ENCODE measurements at regions not wholly inside any gene's neighbourhood (a gene's known extent, or its start where the extent isn't known, plus 50 kb on each side); places are given as distances from the start of the nearest gene placed in this dataset.

DNA sequence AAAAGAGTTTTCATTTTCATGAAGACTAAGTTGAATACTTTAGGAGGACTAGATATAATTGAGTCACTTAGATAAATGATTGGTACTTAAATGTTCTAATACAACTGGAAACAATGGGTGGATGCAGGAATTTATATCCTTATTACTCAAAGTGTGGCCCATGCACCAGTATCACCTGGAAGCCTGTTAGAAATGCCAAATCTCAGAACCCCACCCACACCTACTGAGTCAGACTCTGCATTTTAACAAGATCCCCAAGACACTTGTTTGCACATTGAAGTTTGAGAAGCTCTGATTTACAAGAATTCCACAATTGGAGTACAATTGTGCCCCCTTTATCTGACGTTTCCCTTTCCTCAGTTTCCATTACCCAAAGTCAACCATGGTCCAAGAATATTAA lies 239.0 kb downstream of the AUH start:
- H3K36me3 ChIP-seq (ENCODE audit: control insufficient read depth, insufficient read depth, low read length) = no peaks in the 10 kb centered on the region
- H3K27ac ChIP-seq (ENCODE audit: low read depth, low read length) = no peak overlapping the region
- H3K27me3 ChIP-seq (ENCODE audit: control insufficient read depth, insufficient read depth, low read length) = no peaks in the 10 kb centered on the region

DNA sequence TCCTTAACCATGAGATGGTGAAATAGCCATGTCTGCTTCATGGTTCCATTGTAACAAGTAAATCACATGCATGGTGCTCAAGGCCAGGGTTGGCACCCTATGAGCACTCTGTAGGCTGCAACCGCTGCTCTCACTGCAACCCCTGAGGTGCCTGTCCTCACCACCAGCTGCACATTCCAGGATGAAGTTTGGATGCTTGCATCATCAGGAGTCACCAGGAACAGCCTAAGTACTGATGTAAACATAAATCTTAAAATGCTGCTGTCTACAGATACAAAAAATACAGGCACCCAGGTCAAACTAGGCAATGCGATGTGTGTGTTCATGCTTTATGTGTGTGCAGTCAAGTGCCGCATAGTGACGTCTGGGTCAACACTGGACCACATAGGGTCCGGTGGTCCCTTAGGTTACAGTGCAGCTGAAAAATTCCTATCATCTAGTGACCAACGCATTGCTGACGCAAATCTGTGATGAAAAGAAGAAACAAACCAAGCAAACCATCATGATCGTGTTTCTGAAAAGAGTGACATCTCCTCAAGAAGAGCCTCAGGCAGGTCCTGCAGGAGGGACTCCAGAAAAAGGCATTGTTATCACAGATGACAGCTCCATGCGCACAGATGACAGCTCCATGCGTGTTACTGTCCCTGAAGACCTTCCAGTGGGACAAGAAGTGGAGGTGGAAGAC lies 234.8 kb downstream of the AUH start:
- Histone ChIP-seq H3K27me3 (ENCODE audit: control insufficient read depth, insufficient read depth, low read length) (no peaks in the 10 kb centered on the region), H3K4me1 (ENCODE audit: control insufficient read depth, insufficient read depth, low read length) (no peaks in the 10 kb centered on the region), H3K4me3 (ENCODE audit: low read length) (no peak overlapping the region), H3K27ac (ENCODE audit: low read depth, low read length) (no peak overlapping the region), H3K9ac (ENCODE audit: low read length) (no peak overlapping the region), H3K36me3 (ENCODE audit: control insufficient read depth, insufficient read depth, low read length) (no peaks in the 10 kb centered on the region)

More for the DNA sequence above, 239.0 kb downstream of the AUH start:
- Histone ChIP-seq H3K9ac (ENCODE audit: low read length) (no peak overlapping the region), H3K4me1 (ENCODE audit: control insufficient read depth, insufficient read depth, low read length) (peaks cover 21% of the 10 kb centered on the region), H3K4me3 (ENCODE audit: low read length) (no peak overlapping the region)

DNA sequence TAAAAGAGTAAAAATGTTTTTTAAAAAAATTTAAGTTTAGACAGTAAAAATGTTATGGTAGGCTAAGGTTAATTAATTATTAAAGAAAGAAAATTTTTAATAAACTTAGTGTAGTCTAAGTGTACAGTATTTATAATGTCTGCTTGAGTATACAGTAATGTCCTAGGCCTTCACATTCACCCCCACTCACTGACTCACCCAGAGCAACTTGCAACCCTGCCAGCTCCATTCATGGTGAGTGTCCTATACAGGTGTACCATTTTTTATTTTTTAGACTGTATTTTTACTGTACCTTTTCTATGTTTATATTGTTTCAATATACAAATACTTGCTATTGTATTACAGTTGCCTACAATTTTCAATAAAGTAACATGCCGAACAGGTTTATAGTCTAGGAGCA lies 234.1 kb downstream of the AUH start:
- no peaks in the 10 kb centered on the region for H3K27me3 ChIP-seq (ENCODE audit: control insufficient read depth, insufficient read depth, low read length)
- no peaks in the 10 kb centered on the region for H3K36me3 ChIP-seq (ENCODE audit: control insufficient read depth, insufficient read depth, low read length)
- H3K9ac ChIP-seq (ENCODE audit: low read length) = no peak overlapping the region
- H3K27ac ChIP-seq (ENCODE audit: low read depth, low read length) = no peak overlapping the region
- no peak overlapping the region for H3K4me3 ChIP-seq (ENCODE audit: low read length)
- H3K4me1 ChIP-seq (ENCODE audit: control insufficient read depth, insufficient read depth, low read length) = no peaks in the 10 kb centered on the region

DNA sequence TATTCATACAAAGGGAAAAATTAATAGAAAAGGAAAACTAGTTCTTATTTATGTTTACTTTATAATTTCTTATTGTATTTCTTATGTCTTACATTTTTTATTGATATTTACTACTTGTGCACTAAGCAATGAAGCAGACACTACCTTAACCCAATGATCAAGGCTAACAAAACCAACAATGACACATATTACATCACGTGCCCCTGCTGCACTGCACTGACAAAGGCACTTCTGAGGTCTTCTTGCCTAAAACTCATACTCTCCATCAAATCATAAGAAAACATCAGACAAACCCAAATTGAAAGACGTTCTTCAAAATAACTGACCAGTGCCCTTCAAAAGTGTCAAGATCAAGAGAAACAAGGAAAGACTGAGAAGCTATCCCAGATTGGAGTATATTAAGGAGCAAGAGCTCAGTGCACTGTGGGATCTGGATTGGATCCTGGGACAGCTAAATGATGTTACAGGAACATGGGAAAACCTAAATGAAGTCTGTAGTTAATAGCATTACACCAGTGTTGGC lies 230.9 kb downstream of the AUH start:
- H3K4me1 ChIP-seq (ENCODE audit: control insufficient read depth, insufficient read depth, low read length) = no peaks in the 10 kb centered on the region
- no peak overlapping the region for H3K4me3 ChIP-seq (ENCODE audit: low read length)
- no peak overlapping the region for H3K9ac ChIP-seq (ENCODE audit: low read length)
- H3K36me3 ChIP-seq (ENCODE audit: control insufficient read depth, insufficient read depth, low read length) = no peaks in the 10 kb centered on the region
- no peaks in the 10 kb centered on the region for H3K27me3 ChIP-seq (ENCODE audit: control insufficient read depth, insufficient read depth, low read length)
- peak overlapping the region; percentile 23 for H3K27ac ChIP-seq (ENCODE audit: low read depth, low read length)

DNA sequence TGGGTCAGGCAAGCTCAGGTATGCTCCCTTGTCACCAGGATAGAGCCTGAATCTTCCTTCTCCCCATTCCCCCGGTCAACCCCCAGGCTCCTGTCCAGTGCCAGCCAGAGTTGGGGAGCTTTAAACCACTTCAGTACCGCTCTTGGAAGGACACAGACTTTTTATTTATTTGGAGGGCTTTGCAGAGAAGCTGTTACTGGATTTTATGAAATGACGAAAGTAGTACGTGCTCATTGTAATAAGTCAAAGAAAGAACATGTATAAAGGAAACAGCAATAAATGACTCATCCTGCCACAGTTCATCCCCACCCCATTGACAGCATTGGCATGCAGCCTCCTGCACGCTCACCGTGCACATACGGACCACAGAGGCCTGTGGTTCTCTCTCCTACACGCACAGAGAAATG lies 230.3 kb downstream of the AUH start:
- no peak overlapping the region for H3K9ac ChIP-seq (ENCODE audit: low read length)
- H3K36me3 ChIP-seq (ENCODE audit: control insufficient read depth, insufficient read depth, low read length) = no peaks in the 10 kb centered on the region
- no peaks in the 10 kb centered on the region for H3K27me3 ChIP-seq (ENCODE audit: control insufficient read depth, insufficient read depth, low read length)
- no peaks in the 10 kb centered on the region for H3K4me1 ChIP-seq (ENCODE audit: control insufficient read depth, insufficient read depth, low read length)
- peak overlapping the region; percentile 23 for H3K27ac ChIP-seq (ENCODE audit: low read depth, low read length)
- H3K4me3 ChIP-seq (ENCODE audit: low read length) = no peak overlapping the region

DNA sequence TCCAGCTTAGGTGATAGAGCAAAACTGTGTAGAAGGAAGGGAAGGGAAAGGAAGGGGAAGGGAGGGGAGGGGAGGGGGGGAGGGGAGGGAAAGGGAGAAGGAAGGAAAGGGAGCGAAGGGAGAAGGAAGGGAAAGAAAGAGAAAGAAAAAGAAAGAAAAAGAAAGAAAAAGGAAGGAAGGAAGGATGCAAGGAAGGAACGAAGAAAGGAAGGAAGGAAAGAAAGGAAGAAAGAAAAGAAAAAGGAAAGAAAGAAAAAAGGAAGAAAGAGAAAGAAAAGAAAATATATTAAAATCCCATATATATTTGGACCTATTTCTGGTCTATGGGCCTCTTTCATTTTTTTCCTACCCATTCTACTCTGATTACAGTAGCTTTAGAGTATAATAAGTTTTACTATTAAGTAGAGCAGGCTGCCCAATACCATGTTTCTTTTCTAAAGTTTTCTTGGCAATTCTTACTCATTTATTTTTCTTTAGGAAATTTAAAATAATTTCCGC lies 229.1 kb downstream of the AUH start:
- no peaks in the 10 kb centered on the region for H3K4me1 ChIP-seq (ENCODE audit: control insufficient read depth, insufficient read depth, low read length)
- no peaks in the 10 kb centered on the region for H3K36me3 ChIP-seq (ENCODE audit: control insufficient read depth, insufficient read depth, low read length)
- no peak overlapping the region for H3K27ac ChIP-seq (ENCODE audit: low read depth, low read length)
- no peak overlapping the region for H3K4me3 ChIP-seq (ENCODE audit: low read length)
- H3K9ac ChIP-seq (ENCODE audit: low read length) = no peak overlapping the region
- no peaks in the 10 kb centered on the region for H3K27me3 ChIP-seq (ENCODE audit: control insufficient read depth, insufficient read depth, low read length)

DNA sequence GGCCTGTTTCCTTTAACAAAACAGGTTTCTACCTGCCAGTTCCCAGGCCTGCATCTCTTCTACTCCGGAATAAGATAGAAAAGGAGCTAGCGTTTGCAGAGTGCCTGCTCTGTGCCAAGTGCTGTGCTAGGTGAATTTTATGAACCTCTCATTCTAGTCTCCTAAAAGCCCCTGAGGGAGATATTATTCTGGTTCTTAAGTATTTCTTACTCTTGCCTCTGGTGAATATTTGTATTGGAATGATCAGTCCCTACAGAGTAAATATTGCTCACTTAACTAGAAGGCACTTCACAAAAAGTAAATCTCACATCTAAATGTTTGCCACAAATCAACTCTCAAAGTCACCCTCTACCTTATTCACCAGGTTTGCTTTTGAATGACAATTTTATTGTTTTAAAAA lies 227.1 kb downstream of the AUH start:
- no peak overlapping the region for H3K9ac ChIP-seq (ENCODE audit: low read length)
- no peaks in the 10 kb centered on the region for H3K36me3 ChIP-seq (ENCODE audit: control insufficient read depth, insufficient read depth, low read length)
- no peak overlapping the region for H3K4me3 ChIP-seq (ENCODE audit: low read length)
- H3K27ac ChIP-seq (ENCODE audit: low read depth, low read length) = no peak overlapping the region
- no peaks in the 10 kb centered on the region for H3K4me1 ChIP-seq (ENCODE audit: control insufficient read depth, insufficient read depth, low read length)
- no peaks in the 10 kb centered on the region for H3K27me3 ChIP-seq (ENCODE audit: control insufficient read depth, insufficient read depth, low read length)

DNA sequence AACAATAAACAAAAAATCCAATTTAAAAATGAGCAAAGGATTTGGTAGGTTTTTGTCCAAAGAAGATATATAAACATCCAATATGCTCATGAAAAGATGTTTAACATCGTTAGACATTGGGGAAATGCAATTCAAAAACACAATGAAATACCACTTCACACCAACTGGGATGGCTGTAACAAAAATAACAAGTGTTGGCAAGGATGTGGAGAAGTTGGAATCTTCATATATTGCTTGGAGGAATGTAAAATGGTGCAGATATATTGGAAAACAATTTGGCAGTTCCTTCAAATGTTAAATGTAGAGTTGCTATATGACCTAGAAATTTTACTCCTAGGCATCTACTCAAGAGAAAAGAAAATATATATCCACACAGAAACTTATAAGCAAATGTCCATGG lies 224.3 kb downstream of the AUH start:
- Histone ChIP-seq H3K27me3 (ENCODE audit: control insufficient read depth, insufficient read depth, low read length) (no peaks in the 10 kb centered on the region), H3K36me3 (ENCODE audit: control insufficient read depth, insufficient read depth, low read length) (no peaks in the 10 kb centered on the region), H3K9ac (ENCODE audit: low read length) (no peak overlapping the region), H3K27ac (ENCODE audit: low read depth, low read length) (no peak overlapping the region), H3K4me1 (ENCODE audit: control insufficient read depth, insufficient read depth, low read length) (peaks cover 4% of the 10 kb centered on the region), H3K4me3 (ENCODE audit: low read length) (no peak overlapping the region)

DNA sequence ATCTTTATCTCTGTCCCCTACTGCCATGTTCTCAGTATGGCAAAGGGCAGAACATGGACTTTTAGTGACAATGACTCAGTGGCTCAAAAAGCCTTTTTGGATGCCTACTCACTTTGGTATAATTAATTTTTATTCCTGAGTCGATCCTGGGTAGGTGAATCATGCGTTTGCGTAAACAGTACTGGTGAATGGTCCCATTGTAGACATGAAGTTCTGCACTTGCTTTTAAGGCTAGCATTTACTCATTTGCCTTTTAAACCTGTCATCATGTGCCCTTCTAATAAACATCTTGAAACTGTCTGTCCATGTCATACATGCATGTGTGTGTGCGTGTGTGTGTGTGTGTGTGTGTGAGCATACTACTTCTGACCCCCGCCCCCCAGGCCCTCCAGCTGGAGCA lies 223.0 kb downstream of the AUH start:
- peaks cover 4% of the 10 kb centered on the region for H3K4me1 ChIP-seq (ENCODE audit: control insufficient read depth, insufficient read depth, low read length)
- H3K9ac ChIP-seq (ENCODE audit: low read length) = no peak overlapping the region
- no peak overlapping the region for H3K27ac ChIP-seq (ENCODE audit: low read depth, low read length)

DNA sequence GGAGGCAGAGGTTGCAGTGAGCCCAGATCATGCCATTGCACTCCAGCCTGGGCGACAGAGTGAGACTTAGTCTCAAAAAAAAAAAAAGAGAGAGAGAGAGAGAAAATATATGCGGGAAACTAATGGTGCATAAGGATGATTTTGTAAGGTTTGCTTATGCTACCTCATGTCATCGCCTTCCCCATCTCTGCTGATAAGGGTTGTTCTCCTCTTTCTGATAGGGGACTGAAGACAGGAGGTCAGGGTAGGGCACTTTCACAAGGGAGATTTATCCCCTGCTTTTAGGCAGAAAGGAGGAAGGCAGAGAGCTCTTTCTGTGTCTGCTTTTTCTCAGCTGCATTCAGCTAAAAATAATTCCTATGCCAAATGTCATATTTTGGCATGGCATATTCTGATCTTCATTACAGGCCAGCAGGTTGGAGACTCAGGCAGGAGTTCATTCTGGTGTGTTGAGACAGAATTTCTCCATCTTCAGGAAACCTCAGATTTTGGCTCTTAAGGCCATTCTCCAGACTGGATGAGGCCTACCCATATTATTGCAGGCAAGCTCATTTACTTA lies 220.2 kb downstream of the AUH start:
- Histone ChIP-seq H3K27ac (ENCODE audit: low read depth, low read length) (peak overlapping the region; percentile 14), H3K9ac (ENCODE audit: low read length) (no peak overlapping the region), H3K4me3 (ENCODE audit: low read length) (no peak overlapping the region), H3K27me3 (ENCODE audit: control insufficient read depth, insufficient read depth, low read length) (no peaks in the 10 kb centered on the region), H3K4me1 (ENCODE audit: control insufficient read depth, insufficient read depth, low read length) (peaks cover 4% of the 10 kb centered on the region), H3K36me3 (ENCODE audit: control insufficient read depth, insufficient read depth, low read length) (no peaks in the 10 kb centered on the region)

More for the DNA sequence above, 223.0 kb downstream of the AUH start:
- H3K36me3 ChIP-seq (ENCODE audit: control insufficient read depth, insufficient read depth, low read length) = no peaks in the 10 kb centered on the region
- no peak overlapping the region for H3K4me3 ChIP-seq (ENCODE audit: low read length)
- no peaks in the 10 kb centered on the region for H3K27me3 ChIP-seq (ENCODE audit: control insufficient read depth, insufficient read depth, low read length)

DNA sequence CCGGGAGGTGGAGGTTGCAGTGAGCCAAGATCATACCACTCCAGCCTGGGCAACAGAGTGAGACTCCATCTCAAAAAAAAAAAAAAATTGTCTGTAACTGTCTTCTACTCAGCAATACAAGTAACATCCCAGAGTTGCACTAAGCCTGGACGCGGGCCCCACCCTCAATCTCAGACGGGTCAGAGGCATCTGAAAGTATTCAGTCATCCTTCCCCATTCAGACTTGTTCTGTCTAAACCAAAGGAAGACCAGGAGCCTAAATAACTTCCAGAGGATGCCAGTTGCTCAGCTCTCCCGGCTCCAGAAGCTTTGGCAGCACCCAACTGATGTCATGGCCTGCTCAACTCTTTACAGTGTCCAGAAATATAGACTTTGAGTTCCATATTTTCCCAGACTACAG lies 218.6 kb downstream of the AUH start:
- H3K27ac ChIP-seq (ENCODE audit: low read depth, low read length) = no peak overlapping the region
- H3K4me3 ChIP-seq (ENCODE audit: low read length) = no peak overlapping the region
- no peaks in the 10 kb centered on the region for H3K27me3 ChIP-seq (ENCODE audit: control insufficient read depth, insufficient read depth, low read length)
- peaks cover 4% of the 10 kb centered on the region for H3K4me1 ChIP-seq (ENCODE audit: control insufficient read depth, insufficient read depth, low read length)
- no peak overlapping the region for H3K9ac ChIP-seq (ENCODE audit: low read length)
- H3K36me3 ChIP-seq (ENCODE audit: control insufficient read depth, insufficient read depth, low read length) = no peaks in the 10 kb centered on the region

DNA sequence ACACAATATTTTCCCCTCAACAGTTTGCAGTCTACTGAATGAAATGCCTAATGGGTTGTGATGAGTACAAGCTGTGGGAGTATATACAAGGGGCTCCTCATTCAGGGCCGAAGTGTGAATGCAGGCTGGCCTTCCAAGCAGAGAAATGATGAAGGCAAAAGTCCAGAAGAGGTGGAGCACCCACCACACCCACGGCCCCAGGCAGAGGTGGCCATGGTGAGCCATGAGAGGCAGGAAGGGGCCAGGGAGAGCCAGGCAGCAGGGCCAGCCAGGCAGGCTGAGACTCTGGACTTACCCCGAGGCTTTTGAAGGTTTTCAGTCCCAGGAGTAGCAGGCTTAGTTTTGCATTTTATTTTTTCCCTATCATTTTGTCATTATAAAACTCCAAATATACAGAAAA lies 218.1 kb downstream of the AUH start:
- H3K9ac ChIP-seq (ENCODE audit: low read length) = no peak overlapping the region
- H3K36me3 ChIP-seq (ENCODE audit: control insufficient read depth, insufficient read depth, low read length) = no peaks in the 10 kb centered on the region
- H3K4me1 ChIP-seq (ENCODE audit: control insufficient read depth, insufficient read depth, low read length) = peaks cover 4% of the 10 kb centered on the region
- H3K27ac ChIP-seq (ENCODE audit: low read depth, low read length) = no peak overlapping the region
- H3K27me3 ChIP-seq (ENCODE audit: control insufficient read depth, insufficient read depth, low read length) = no peaks in the 10 kb centered on the region
- H3K4me3 ChIP-seq (ENCODE audit: low read length) = no peak overlapping the region

DNA sequence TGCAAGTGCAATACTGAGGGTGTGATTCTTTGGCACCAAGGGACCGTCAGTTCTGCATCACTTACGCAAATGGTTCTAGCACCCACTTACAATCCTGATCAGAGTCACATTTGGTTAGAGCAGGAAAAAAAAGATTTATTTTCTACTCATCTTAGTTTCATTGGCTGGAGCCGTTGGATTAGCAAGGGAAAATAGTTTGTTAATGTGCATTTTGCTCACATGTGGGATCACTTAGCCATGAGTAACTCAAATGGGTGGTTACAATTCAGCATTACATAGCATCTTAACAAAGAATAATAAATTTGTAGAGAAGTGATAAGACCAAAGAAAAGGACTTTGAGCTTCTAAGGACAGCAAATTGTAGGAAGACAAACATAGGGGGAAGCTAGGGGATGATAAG lies 216.9 kb downstream of the AUH start:
- H3K4me1 ChIP-seq (ENCODE audit: control insufficient read depth, insufficient read depth, low read length) = peaks cover 4% of the 10 kb centered on the region
- H3K36me3 ChIP-seq (ENCODE audit: control insufficient read depth, insufficient read depth, low read length) = no peaks in the 10 kb centered on the region
- H3K27me3 ChIP-seq (ENCODE audit: control insufficient read depth, insufficient read depth, low read length) = no peaks in the 10 kb centered on the region
- H3K27ac ChIP-seq (ENCODE audit: low read depth, low read length) = no peak overlapping the region
- H3K4me3 ChIP-seq (ENCODE audit: low read length) = no peak overlapping the region
- H3K9ac ChIP-seq (ENCODE audit: low read length) = no peak overlapping the region
